AML-193 (cell line): ENCODE measurements at regions not wholly inside any gene's neighbourhood (a gene's known extent, or its start where the extent isn't known, plus 50 kb on each side); places are given as distances from the start of the nearest gene placed in this dataset.

Source experiments
- DNase-seq, 2 experiments: peaks; one replicate each; lab custom pipeline; 2025; lab: John Stamatoyannopoulos, UW

DNA sequence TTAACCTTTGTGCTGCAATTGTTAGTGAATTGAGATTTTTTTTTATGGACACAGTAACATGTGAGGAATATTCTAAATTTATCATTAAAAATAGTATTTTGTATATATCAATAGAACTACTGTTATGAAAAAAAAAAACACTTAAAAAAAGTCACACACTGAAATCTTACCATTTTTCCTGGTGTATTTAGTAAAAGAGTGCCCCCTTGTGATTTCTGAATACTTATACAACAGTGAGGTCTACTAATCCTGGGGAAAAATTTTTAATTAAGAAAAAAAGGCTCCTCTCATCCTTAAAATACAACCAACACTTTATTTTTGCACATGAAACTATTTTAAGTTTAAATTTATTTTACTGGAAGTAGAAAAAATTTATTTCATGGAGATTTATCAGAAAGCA, 56.4 kb upstream of the SPOCK3 start:
- peak; percentile 8 to 10 for DNase-seq

DNA sequence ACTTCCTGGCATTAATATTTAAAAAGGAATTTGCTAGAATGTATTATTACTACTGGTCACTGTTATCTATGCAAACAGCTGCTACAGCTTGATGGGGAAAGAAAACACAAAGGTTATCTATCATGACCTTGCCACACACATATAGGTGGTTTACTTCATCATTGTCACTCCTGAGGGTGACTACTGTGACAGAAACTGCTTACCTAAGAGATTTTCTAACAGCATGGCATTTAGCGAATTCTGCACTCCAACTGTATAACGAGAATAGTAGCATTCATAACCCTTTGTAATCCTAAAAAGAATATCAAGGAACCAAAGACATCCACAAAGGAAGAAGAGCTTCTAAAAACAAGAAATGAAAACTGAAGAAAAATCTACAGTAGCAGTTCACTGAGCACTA, 74.6 kb upstream of the SPOCK3 start:
- no peak for DNase-seq

DNA sequence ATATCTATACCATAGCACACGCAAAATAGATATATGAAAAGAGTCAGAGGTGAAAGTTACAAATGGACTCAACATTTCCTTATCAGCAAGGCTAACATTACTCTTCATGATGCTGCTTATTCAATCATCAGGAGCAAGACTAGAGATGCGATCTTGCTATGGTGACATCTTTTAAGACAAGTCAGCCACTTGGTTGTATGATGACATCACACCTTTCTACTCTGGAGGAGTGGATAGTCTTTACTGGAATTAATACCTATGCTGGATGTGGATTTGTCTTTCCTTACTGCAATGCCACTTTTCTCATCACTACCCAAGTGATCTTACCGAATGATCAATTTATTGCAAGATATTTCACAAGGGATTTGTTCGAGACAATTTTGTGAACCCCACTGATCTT, 87.0 kb upstream of the SPOCK3 start:
- no peak for DNase-seq

DNA sequence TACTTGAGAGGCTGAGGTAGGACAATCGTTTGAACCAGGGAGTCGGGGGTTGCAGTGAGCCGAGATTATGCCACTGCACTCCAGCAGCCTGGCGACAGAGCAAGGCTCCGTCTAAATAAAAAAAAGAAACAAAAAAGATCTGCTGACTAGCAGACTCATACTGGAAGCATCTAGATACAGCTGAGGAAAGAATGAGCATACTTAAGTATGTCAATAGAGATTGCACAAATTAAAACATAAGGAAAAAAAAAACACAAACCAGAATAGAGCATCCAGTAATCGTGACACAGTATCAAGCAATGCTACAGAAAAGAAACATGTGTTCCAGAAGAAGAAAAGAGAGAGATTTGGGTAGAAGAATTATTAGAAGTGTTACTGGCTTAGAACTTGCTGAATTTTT, 105.5 kb upstream of the SPOCK3 start:
- no peak for DNase-seq

- DNase-seq, result no peak
These were observed 125.4 kb upstream of the SPOCK3 start for GRCh38 chr4:167359711-167360110.

DNA sequence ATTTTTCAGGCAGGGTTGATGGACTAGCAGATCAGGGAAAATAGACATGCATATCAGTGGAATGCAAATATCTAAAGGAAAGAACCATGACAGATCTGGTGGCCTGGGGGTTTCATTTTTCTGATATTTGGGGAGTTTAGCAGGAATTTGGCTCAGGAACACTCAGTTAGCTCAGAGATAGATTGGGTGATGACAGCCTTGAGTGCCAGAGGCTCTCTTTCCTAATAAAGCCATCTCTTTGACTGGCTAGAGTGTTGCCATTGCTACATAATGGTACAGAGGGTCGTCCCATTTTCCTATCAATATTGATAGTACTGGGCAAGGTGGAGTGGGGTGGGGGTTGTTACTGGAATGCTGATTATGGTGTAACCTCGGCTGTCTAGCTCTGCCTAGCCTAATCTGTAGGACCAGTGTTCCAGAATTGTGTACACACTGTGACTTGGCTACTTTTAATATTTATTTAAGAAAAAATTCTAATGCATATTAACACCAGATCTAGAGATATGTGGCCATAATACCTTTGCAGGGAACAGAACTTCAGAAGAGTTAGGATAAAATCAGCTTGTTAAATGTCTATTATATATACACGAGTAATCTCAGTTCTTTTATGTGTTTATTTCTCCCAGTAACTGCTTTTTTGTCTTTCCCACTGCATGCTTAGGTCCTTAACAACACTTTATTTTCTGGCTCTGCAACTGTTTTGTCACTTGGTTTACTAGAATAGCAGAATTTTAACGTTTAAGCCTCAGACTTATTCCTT, 145.0 kb upstream of the SPOCK3 start:
- DNase-seq, result no peak

DNA sequence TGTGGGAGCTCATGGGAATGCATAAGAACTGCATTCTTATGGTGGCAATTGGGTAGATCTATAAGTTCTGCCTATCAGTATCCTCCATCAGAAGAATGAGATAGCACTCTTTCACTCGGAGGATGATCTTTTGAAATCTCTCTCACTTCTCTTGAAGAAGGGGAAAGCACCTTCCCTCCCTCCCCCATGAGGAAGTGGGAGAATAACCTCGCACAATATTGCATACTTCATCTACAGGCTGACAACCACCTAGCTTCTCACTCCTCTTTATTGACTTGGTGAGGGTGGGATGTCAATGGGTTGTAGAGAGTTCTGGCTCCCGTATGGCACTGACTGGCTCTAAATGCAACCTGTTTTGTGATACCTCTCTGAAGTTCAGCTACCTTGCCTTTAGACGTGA, 146.7 kb upstream of the SPOCK3 start:
- DNase-seq, result no peak

- DNase-seq, result no peak
These were observed 149.0 kb upstream of the SPOCK3 start for GRCh38 chr4:167383291-167383690.

GRCh38 chr4:167397586-167397985, 163.3 kb upstream of the SPOCK3 start:
- DNase-seq, result no peak

DNA sequence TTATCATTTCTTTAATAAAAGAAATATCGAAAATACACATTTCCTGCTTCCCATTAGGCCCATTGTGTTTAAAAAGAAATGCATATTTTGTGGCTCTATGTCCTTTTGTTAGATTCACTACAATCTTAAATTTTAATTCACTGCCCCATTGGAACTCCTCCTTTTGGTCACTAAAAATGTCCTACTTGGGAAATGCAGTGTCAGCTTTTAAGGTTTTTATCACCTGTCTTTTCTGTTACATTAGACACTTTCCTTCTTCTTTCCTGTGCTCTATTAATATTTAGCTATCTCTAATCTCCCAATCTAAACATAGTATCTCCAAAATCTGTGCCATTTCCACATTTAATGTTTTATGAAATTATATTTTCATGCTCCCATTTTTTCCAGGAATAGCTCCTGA, 164.9 kb upstream of the SPOCK3 start:
- DNase-seq, result no peak

DNA sequence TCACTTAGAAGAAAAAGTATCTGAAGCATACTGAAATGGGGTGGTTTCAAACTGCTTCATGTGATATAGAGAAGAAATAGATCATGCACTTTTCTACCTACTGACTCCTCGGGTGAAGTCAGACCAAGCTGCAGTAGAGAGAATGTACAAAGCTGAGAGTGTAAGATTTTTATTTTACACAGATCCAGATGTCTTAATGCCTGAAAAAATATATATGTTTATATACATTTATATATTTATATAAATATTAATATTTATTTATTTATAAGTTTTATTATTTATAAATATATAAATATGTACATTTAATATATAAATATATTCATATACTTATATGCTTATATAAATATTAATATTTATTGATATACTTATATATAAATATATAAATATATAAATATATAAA, 171.9 kb upstream of the SPOCK3 start:
- DNase-seq, result no peak

GRCh38 chr4:167415461-167415860, 181.2 kb upstream of the SPOCK3 start:
- DNase-seq, result no peak

DNA sequence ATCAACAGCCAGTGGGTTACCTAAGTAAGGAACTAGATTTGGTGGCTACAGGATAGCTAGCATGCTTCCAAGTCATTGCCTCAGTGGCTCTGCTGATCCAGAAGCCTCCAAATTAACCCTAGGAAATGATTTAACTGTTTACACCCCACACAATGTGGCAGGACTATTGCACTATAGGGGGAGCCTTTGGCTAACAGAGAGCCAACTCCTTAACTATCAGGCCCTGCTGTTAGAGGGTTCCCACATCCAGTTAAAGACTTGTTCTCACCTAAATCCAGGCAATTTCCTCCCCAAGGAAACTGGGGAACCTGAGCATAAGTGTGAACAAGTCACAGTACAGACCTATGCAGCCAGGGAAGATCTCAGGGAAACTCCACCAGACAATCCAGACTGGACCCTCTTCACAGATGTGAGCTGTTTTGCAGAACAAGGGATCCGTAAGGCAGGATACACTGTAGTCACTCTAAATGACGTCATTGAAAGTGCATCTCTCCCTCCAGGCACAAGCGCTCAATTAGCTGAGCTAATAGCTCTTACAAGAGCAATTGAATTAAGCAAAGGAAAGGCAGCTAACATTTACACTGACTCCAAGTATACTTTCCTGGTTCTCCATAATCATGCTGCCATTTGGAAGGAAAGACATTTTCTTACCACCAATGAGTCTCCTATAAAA, 185.3 kb upstream of the SPOCK3 start:
- DNase-seq, result no peak

- no peak for DNase-seq
These were observed 186.9 kb upstream of the SPOCK3 start for GRCh38 chr4:167421201-167421600.

DNA sequence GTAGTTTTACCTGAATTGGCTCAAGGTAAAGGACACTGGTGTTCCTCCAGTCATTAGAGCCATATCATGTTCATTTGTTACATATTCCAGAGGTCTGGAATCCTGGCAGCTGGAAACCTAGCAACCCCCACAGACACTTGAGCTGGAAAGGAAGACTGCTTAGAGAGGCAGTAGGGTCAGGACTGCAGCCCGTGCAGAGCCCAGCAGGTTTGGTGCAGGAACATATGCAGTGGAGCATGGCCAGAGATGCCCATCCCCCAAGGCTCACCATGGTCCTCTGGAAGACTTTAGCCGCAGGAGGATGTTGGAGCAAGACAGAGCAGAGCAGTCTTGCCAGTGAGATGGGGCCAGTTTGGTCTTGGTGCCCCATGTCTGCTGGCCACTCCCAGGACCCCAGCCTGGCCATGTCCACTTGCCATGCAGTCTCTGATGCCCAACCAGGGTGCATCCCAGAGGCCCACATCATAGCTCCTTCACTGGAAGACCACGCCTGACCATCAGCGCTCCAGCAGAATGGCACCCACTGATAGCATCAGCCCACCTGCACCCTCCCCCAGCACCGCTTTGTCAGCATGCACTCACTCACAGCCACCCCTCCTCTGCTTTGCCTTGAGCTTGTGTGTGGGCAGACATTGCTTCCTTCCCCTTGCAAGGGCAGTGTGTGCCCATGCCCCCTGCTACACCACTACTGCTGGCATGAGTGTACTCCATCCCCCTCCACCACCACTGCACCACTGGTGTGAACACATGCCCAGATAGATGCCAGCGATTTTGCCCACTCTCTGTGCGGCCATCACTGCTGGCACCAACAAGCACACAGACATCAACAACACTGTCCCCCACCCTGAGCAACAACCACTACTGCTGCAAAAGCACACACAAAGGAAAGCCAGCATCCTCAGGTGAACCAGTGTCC, 190.3 kb upstream of the SPOCK3 start:
- no peak for DNase-seq

GRCh38 chr4:167428156-167428555, 193.9 kb upstream of the SPOCK3 start:
- no peak for DNase-seq

DNA sequence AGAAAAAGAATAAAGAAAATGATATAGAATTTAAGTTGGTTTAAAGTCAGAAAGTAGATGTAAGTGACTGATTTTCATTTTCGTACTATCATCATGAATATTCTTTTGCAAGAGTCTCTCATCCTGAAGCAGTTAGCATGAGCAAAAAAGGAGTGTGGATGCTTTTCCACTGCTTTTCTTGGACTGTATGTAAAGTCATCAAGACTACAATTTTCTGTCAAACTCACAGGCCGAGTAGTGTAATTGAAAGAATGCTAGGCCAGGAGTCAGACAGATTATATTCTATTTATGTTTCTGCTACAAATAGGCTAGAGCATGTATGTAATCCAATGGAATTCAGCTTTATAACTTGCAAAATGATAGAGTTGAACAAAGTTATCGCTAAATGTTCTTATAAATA, 197.1 kb upstream of the SPOCK3 start:
- DNase-seq, result no peak

- DNase-seq, result no peak
These were observed 201.5 kb upstream of the SPOCK3 start for GRCh38 chr4:167435786-167436185.

- no peak for DNase-seq
These were observed 209.5 kb upstream of the SPOCK3 start for GRCh38 chr4:167443841-167444240.

DNA sequence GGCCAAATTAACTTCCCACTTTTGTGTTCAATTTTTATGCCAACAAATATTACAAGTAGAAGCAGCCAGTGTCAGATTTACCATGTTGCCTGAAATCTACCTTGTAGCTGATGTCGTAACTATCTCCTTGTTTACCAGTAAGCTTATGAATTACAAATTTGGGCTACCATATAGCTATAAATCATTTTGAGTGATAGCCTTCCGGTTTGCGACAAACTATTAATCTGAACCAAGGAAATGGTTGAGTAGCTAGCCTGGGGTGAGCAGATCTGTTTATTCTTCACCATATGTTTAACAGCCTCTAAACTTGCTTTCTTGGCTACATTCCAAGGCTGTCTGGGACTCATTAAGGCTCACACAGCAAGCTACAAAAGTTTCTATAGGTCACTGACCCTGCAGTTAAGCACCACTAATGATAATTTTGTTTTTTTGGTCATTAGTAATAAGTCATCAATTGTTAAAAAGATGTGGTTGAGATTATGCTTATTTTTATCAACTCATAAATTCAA, 218.7 kb upstream of the SPOCK3 start:
- no peak for DNase-seq

- DNase-seq, result no peak
These were observed 222.3 kb upstream of the SPOCK3 start for GRCh38 chr4:167456619-167457018.

DNA sequence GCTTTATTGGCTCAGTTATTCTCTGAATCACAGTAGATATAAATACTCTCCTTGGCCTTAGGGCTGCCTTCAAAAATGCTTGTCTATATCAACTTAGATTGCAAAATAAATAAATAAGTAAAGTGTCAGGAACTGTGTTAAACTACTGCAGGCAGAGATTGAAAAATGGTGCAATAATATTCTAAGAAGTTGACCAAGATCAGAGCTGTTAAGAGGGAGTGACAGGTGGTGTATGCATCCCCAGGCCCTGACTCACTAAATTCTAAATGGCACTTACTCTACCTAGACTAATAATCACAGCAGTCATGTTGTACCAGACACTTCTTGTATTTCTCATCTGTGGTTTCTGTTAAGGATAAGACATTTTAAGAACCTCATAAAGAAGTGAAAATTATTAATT, 235.1 kb upstream of the SPOCK3 start:
- no peak for DNase-seq

- DNase-seq, result no peak
These were observed 241.7 kb upstream of the SPOCK3 start for GRCh38 chr4:167475951-167476350.
